ENCODE measurements at regions not wholly inside any gene's neighbourhood (a gene's known extent, or its start where the extent isn't known, plus 50 kb on each side); places are given as distances from the start of the nearest gene placed in this dataset.

- no peak overlapping the region for H3K4me3 ChIP-seq (ENCODE audit: low read depth, low read length)
These were observed 1323.4 kb downstream of the C4orf33 start for GRCh38 chr4:130419211-130419975.

- H3K4me3 ChIP-seq (ENCODE audit: low read depth, low read length) = no peak overlapping the region
These were observed 1326.3 kb downstream of the C4orf33 start for GRCh38 chr4:130422261-130422660.

GRCh38 chr4:130424211-130424610 is 1328.3 kb downstream of the C4orf33 start:
- H3K4me3 ChIP-seq (ENCODE audit: low read depth, low read length) = no peak overlapping the region

GRCh38 chr4:130432289-130432688 is 1336.3 kb downstream of the C4orf33 start:
- H3K4me3 ChIP-seq (ENCODE audit: low read depth, low read length) = no peak overlapping the region

- H3K4me3 ChIP-seq (ENCODE audit: low read depth, low read length) = no peak overlapping the region
These were observed 1353.8 kb downstream of the C4orf33 start for GRCh38 chr4:130449741-130450140.

- no peak overlapping the region for H3K4me3 ChIP-seq (ENCODE audit: low read depth, low read length)
These were observed 1372.4 kb downstream of the C4orf33 start for GRCh38 chr4:130468340-130468739.

- H3K4me3 ChIP-seq (ENCODE audit: low read depth, low read length) = no peak overlapping the region
These were observed 1382.5 kb downstream of the C4orf33 start for GRCh38 chr4:130478406-130478805.

- H3K4me3 ChIP-seq (ENCODE audit: low read depth, low read length) = no peak overlapping the region
These were observed 1383.1 kb downstream of the C4orf33 start for GRCh38 chr4:130479020-130479419.

GRCh38 chr4:130479674-130480073 is 1383.7 kb downstream of the C4orf33 start:
- no peak overlapping the region for H3K4me3 ChIP-seq (ENCODE audit: low read depth, low read length)

- no peak overlapping the region for H3K4me3 ChIP-seq (ENCODE audit: low read depth, low read length)
These were observed 1388.9 kb downstream of the C4orf33 start for GRCh38 chr4:130484826-130485225.

GRCh38 chr4:130485371-130485770 is 1389.4 kb downstream of the C4orf33 start:
- no peak overlapping the region for H3K4me3 ChIP-seq (ENCODE audit: low read depth, low read length)

- no peak overlapping the region for H3K4me3 ChIP-seq (ENCODE audit: low read depth, low read length)
These were observed 1390.2 kb downstream of the C4orf33 start for GRCh38 chr4:130486186-130486585.

- H3K4me3 ChIP-seq (ENCODE audit: low read depth, low read length) = no peak overlapping the region
These were observed 1390.9 kb downstream of the C4orf33 start for GRCh38 chr4:130486841-130487240.

GRCh38 chr4:130510661-130511060 is 1414.7 kb downstream of the C4orf33 start:
- H3K4me3 ChIP-seq (ENCODE audit: low read depth, low read length) = no peak overlapping the region

- no peak overlapping the region for H3K4me3 ChIP-seq (ENCODE audit: low read depth, low read length)
These were observed 1415.8 kb downstream of the C4orf33 start for GRCh38 chr4:130511776-130512175.

- H3K4me3 ChIP-seq (ENCODE audit: low read depth, low read length) = no peak overlapping the region
These were observed 1428.1 kb downstream of the C4orf33 start for GRCh38 chr4:130524057-130524456.

- H3K4me3 ChIP-seq (ENCODE audit: low read depth, low read length) = no peak overlapping the region
These were observed 1434.6 kb downstream of the C4orf33 start for GRCh38 chr4:130530505-130530904.

GRCh38 chr4:130534651-130535050 is 1438.7 kb downstream of the C4orf33 start:
- no peak overlapping the region for H3K4me3 ChIP-seq (ENCODE audit: low read depth, low read length)

GRCh38 chr4:130542953-130543352 is 1447.0 kb downstream of the C4orf33 start:
- no peak overlapping the region for H3K4me3 ChIP-seq (ENCODE audit: low read depth, low read length)

GRCh38 chr4:130545171-130545570 is 1449.2 kb downstream of the C4orf33 start:
- H3K4me3 ChIP-seq (ENCODE audit: low read depth, low read length) = no peak overlapping the region

GRCh38 chr4:130545596-130545995 is 1449.6 kb downstream of the C4orf33 start:
- no peak overlapping the region for H3K4me3 ChIP-seq (ENCODE audit: low read depth, low read length)

- H3K4me3 ChIP-seq (ENCODE audit: low read depth, low read length) = no peak overlapping the region
These were observed 1463.3 kb downstream of the C4orf33 start for GRCh38 chr4:130559268-130559667.

Measured in iPS-11a (cell line).